ENCODE measurements at regions not wholly inside any gene's neighbourhood (a gene's known extent, or its start where the extent isn't known, plus 50 kb on each side); places are given as distances from the start of the nearest gene placed in this dataset.

DNA sequence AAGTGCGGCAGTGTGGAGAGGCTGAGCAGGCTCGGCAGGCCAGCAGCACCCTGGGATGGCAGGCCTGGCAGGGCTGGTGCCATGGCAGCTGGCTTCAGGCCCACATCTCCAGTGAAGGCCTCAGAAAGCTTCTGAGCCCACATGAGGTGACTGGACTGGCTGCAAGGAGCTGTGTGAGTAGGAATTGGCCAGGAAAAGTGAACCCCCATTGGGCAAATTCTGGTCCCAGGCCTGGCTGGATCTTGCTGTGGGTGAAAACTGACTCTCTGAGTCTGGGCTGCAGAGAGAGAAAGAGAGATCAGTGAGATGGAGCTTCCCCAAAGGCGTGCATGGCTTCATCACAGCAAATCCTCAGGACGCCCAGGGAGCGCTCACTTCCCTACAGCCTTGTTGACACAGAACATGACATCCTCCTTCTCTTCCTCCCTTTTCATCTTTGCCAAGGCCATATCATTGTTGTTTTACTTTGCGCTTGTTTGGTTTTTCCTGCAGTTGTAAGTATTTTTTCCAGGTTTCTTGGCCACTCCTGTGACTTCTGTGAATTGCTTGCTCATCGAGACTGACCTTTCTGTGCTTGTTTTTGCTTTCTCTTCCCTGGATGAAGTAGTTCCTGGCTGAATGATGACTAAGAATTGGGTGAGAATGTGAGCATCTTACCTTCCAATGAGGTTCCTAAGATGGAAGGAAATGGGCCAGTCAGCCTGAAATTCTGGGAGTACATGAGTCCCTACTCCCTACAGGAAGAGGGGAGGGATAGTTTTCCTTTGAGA lies 299.1 kb downstream of the TLE3 start:
- DNase-seq, result no peak

DNA sequence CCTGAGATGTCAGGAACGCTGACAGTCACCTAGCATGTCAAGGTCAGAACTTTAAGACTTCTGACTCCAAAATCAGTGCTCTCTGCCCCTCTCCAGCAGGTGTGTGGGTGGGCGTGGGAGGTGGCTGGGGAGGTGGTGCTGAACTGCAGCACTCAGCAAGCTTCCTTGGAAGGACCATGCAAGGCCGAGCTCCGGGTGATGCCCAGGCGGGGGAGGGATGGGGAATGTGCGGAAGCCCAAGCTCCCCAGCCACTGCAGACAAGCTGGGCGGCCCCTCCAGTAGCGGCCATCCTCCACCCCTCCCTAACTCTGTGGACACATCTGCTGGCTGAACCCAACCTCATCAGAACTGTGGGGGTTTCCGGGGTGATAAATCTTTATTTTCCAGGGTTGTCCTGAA lies 296.6 kb downstream of the TLE3 start:
- no peak for DNase-seq

DNA sequence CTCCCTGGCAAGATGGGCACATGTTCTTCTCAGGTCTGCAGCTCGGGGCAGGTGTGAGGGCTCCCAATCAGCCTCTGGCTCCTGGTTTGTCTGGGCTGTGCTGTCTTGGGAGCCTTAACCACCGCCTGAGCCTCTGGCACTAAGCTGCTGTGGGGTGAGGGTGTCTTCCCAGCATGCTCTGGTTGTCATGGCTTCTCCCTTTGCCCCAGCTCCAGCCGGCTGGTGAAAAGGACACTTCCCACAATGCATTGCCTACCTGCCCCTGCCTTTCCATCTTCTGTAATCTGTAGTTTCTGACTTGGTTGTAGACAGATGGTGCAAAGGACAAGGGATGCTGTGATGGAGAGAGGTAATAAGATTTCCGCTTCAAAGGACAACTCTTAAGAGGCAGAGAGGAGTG lies 295.3 kb downstream of the TLE3 start:
- no peak for DNase-seq

DNA sequence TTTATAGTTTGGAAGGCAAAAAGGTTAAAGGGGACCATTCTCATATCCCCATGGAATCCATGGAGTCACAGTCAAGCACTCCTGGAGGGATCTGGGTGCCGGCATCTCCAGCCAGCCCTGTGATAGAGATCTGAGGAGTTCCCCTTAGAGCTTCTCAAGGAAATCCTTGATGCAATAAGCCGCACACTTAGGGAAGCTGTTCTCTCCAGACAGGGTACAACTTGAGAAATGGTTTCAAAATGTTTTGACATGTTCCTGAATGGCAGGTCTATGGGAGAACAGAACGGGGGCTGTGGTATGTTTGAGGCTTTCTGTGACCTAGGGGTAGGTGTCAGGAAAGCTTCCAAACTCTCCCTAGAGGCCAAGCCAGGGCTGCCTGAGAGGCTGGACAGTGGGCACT lies 292.9 kb downstream of the TLE3 start:
- no peak for DNase-seq

DNA sequence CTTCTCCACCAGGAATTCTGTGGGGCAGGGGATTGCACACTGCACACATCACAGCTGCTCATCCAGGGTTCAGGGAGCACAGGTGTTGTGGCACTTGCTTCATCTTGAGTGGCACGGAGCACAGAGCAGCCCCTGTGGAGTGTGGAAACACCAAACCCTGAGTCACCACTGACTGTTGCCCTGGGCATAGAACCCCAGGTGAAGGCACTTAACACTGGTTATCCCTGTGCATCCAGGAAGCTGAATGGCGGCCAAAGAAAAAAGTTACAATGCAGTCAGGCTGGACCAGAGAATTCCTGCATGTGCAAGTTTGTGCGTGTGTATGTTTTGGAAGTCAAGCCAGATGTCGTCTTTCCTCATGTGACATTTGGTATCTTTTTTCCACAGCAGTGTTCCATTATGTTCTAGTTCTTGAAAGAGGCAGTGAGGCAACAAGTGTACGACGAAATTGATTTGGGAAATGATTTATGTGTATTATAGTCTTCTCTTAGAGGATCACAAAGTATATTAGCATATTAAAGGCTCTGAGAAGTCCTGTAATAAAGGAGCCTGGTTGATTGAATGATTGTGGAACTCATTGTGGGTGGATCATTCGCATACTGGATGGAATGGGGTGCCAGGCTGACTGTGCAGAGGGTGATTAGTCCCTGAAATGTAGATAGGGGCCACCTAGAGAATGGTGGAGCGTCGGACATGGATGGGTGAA lies 292.3 kb downstream of the TLE3 start:
- no peak for DNase-seq

DNA sequence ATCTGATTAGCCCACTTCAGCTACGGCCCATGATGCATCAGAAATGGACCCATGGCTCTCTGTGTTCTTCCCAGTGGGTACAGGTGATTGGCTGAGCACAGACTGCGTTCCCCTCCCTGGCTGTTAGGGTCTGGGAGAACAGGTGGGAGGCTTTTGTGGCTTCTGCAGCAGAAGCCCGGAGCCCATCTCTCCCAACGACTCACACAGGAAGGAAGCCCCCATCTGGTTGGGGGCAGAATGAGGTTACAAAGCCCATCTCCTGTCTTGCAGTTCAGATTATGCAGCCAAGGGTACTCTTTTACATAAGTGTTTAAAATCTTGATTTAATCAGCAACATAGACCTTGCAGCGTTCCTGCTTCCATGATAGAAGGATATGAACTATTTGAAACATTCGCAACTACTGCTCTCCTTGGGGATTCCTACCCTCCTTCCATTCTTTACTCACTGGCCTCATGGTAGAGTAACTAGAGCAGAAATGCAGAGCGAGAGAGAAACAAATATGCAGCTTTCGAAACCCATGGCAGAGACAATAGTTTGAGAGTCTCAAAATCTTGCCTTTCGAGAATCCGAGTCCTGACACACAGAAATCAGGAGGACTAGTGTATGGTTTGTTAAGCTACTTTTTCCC lies 291.3 kb downstream of the TLE3 start:
- no peak for DNase-seq

DNA sequence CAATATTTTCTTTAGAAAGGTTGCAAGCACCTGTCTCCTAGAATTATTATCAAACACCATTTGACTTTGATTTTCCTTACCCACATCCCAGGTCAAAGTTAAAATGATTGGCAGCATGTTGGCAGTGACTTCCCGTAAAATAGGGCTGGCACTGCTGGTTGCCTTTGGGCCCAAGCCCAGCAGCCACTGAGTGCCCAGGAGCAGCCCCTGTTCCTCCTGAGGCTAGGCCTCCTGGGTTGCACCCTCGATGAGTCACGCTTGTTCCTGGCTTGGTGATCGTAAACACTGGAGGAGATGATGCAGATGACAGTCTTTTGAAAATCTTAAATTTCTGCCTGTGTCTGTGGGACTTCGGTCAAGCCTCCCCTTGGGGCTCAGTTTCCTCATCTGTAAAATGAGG lies 290.0 kb downstream of the TLE3 start:
- no peak for DNase-seq

DNA sequence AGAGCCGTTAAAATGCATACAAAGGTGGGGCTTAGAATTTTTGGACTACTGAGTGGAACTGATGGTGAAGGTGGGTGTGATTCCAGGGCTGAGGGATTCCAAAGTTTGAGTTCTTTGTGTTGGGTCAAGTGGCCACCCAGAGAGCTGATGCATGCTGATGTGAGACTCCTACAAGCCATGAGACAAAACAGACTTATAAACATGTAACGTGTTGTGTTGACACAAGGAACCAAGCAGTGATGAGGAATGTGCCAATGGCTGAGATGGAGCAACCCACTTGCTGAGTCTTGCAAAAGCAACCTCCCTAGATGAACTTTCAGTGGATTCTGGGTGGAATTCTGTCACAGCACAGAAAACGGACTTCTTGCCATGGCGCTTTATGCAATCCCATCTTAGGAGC lies 289.0 kb downstream of the TLE3 start:
- DNase-seq, result no peak

DNA sequence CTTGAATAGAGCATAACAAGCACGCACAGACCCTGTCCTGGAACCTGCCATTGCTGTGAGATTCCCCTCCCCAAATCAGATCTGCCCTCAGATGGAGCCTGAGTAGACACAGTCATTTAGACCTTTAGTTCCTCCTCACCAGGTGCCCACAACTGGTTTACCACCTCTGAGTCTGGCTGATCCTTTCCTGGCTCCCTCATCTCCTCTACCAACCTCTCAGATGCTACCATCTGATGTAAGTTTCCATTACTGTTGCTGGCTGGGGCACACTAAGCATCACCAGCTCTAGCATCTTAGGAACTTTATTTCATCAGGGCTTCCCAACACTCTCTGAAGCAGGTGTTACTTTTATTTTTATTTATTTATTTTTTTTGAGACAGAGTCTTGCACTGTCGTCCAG lies 288.3 kb downstream of the TLE3 start:
- DNase-seq, result no peak

DNA sequence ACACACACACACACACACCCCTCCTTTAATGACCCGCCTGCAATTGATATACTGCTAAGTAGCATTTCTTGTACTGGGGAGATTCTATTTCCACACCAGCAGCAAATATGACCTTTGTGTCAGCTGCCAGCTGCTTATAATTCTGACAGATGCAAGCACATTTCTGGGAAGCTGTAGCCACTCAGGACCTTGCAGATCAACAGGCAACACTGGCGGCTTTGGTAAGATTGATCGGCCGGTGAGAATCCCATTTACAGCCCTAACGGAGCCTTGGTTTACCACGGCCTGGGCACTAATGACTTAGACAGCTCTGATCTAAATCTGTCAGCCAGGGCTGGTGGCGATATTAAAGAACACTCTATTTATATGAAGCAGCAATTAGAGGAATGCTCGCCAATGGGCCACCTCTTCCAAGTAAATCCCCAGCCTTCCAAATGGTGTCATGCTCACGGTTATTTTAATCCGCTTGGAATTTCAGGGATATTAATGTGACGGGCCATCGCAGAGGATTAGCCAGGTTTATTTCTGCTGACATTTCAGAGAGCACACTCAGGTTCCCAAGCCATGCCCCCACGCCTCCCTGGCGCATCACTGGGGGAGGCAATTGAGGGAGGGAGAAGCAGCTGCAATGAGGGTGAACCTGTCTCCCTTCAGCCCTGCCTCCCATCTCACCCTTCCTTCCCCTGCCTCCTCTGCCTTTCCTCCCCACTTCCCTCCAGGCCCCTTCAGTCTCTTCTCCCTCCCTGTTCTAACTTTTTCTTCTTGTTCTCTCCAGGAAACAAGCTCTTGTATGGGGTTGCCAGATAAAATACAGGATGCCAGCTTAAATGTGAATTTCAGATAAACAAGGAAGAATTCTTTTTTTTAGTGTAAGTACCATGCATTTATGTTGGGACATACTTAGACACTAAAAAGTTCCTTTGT lies 287.0 kb downstream of the TLE3 start:
- no peak for DNase-seq

DNA sequence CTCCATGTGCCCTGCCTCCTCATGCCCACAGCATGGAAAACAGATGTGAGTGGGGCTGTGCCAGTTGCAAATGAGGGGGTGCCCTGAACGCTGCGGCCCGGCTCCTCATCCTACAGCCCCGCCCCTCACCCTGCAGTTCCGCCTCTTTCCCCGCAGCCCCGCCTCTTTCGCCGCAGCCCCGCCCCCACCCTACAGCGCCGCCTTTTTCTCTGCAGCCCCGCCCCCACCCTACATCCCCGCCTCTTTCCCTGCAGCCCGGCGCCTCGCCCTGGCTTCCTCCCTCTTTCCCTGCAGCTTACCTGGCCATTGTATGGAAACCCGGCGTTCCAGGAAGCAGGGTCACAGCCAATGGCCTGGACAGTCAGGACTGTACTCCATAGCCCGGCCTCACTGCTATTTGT lies 284.9 kb downstream of the TLE3 start:
- no peak for DNase-seq

DNA sequence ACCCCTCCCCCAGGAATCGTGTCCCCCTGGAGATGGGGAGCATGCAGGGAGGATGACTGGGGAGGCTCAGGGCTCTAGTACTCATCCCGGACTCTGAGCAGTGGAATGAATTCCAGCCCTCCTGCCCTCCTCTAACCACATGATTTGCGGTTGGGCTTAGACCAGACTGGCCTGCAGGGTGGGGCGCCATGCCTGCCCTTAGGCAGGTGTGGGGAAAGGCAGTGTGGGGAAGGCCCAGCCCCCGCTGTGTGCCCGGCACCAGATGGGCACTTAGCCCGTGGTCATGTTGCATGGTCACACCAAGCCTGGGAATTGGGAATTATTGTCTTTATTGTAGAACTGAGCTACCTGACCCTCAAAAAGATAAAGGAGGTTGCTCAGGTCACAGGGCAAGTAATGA lies 283.8 kb downstream of the TLE3 start:
- no peak for DNase-seq

DNA sequence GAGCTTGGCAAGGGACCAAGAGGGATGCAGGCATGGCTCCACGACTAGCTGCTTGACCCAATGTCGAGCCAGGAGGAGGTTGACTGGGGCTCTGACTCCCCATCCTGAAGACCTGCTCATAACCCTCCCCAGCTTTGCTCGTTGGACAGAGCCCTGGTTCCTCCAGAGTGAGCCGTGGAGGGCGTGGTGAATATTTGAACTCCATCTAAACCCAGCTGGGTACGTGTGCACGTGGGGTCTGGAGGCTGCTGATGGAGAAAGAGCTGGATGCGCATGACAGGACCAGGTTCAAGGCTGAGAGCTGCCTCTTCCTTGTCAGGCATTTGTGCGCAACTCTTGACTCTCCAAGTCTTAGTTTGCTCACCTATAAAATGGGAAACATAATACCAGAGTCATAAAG lies 282.8 kb downstream of the TLE3 start:
- DNase-seq, result no peak

DNA sequence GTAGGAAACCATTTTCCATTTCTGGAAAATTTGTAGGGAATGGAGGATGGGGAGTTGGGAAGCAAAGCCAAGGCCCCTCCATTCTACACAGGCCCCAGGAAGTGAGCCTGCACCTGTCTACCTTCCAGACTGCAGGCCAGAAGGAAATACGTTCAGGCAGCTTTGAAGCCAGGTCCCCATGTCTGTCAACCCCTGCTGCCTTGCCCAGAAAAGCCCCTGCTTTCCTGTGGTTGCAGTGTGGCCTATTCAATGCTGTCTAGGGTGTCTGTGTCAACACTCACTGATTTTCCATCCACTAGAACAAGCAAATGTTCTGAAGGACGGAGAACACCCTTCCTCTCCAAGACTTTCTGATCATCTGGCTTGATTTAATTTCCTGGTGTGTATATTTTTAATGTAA lies 281.9 kb downstream of the TLE3 start:
- DNase-seq, result no peak

DNA sequence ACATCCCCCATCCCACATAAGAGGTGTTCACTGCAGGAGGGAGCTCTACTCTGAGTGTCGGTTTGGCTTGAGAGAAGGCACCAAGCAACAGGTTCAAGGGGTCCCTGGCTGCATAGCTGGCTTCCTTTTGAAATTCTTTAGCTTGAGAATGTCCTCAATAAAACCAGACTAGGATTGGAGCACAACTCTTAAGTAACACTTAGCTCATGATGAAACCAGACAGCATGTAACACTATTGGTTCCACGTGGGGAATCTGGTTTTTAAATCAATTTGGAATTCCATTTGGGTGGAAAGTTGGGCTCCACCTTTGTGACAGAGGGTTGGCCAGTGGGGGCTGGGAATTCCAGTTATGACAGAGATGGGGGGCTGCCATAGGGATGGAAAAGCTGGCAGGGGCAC lies 281.2 kb downstream of the TLE3 start:
- no peak for DNase-seq

DNA sequence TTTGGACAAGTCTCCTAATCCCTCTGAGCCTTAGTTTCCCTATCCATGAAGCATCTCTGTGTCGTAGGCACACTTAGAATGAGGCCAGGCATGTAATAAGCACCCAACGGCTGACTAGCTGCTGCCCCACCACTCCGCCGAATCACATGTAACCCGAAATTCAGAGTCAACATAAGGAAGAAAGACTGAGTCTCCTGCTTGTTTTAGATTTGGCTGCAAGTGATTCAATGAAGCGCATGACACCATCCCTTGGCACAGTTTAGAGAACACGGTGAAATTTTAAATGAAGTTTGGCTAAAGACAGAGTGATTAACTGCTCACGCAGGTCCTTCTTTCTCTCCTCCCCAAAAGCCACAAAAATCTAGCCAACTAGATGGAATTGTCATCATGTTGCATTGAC lies 279.2 kb downstream of the TLE3 start:
- no peak for DNase-seq

DNA sequence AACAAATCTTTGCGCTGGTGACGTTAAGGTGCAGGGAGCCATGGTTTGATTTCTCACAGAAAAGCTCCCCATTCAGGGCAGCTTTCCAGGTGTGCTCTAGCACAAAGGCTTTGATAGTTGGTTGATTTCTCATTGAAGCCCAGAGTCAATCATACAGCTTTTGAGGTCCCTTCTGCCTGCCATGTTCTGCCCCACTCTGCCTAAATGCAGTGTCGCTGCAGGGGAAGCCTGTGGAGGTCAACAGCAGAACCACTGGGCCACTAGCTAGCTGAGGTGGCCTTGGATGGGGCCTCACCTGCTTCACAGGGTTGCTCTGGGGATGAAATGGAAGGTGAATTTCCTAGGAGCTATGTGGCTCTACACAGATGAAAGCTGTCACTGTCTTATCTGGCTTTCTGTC lies 278.3 kb downstream of the TLE3 start:
- DNase-seq, result no peak

DNA sequence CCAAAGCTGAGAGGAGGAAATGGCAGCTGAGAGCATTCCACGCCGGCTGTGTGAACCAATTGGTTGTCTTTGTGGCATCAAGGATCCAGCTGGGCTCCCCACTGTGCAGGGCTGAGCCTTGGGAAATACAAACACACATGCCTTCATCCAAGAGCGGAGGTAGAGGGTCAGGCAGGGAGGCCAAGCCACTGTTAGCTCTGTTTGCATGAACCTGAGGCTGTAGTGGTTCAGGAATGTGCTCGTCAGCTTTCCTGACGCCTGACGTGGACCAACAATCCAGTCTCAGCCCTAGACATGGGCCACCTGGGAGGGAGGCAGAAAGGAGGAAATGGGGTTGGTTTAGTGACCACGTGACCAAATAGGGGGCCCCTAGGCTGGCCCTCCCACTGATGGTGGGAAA lies 276.9 kb downstream of the TLE3 start:
- DNase-seq, result no peak

DNA sequence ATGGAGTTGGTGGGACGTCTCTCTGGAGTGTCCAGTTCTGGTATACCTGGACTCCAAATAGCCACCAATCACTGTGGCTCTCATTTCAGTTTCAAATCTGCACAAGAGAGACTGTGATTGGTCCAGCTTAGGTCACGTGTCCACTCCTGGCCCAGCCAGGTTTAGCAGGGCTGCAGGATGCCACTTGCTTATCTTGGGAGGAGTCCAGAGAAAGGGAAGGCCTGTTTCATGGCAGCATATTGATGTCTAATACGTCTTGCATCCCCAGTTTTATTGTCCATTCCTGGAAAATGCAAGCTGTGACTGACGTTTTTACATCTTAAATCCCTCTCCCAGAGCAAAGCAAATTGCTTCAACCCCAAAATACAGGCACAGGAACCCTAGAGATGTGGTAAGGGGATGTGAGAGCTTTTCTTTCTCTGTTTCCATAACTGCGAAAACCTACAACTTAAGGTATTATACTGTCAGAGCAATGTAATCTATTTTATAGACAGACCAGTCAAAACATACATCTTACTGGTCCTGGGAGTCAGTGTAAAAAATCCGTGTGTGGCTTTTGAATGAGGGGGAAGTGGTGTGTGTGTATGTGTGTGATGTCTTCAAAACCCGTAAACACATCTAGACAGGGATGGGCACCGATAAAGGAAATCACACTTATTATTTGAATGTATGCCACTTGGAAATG lies 274.4 kb downstream of the TLE3 start:
- DNase-seq, result no peak

DNA sequence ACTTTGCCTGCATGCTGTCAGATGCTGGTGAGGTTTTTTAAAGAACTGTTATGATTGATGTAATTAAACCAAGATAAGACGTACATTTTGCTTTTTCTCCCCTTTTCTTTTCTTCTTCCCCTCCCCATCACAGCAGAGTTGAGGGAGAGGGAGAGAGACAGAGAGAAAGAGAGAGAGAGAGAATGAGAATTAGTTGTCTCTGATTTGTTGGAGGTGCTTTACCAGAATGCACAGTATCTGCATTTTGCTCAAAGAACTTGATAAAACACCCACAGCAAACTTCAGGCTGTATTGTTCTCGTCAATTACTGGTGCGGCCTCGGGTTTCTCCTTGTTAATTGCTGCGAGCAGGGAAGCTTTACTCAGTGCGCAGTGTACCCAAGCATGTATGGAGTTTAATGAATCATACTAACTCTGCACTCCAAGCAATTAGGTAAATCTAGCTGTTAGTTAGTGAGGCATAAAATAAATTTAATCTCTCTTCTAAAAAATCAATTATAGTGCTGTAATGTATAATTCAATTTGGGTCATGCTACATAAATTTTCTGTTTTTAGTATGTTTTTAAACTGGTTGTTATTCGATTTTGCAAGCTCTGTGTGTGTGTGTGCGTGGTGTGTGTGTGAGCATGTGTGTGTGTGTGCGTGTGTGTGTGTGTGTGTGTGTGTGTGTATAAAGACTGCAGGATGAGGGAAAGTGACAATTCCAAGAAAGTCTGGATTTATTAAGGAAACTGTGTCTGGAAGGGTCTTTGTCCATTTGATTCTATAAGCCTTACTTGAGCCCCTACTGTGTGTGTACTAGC lies 273.4 kb downstream of the TLE3 start:
- no peak for DNase-seq

DNA sequence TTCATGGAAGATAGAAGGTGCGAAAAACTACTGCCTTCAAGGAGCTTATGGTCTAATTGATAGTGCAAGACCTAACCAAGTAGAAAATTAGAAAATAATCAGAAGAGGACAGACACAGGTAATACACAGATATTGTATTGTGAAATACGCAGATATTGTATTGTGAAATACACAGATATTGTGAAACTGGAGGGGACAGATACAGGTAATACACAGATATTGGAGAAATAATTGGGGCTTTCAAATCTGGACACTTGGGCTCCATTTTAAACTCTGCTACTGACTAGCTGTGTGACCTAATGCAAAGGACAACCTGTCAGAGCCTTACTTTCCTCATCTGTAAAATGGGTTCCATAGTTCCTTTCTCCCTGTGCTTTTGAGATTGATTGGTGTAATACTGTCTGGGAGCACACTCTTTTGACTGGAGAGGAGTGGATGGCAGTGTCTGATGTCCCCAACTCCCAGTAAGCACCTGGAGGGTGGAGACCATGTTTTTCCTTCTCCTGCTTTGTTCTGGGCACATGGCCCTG lies 272.8 kb downstream of the TLE3 start:
- DNase-seq, result no peak

Data from NCI-H1930 (cell line).